ENCODE measurements at regions not wholly inside any gene's neighbourhood (a gene's known extent, or its start where the extent isn't known, plus 50 kb on each side); places are given as distances from the start of the nearest gene placed in this dataset.

DNA sequence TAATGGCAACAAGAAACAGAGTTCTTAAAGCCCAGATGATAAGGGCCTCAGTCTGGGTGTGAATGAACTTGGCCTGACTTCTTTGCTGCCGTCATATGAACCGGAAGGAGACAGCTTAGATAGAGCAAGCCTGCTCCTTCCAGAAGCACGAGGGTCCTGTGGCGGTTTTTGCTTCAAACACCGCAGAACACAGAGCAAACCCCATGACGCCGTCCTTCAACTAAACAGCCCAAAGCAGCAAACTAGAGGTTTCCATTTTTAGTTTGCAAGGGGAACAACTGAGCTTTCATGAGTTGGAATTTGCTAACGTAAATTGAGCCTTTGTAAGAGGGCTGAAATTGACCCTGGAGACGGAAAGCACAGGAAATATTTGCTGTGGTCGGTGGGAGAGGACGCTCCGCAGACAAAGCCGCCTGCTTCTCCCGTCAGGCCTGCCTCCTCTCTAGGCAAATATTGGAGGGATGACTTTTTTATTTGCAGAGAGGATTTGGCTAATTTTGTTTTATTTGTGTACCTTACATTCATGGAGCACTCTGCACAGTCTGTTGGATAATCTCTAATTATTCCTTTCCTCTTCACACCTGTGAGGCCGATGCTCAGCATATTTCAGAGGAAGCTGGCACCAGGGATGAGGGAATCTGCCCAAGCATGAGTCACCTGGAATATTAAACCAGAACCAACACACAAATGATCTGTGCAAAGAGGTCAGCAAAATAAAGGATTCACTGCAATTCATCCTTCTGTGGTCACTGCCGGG lies 134.0 kb upstream of the NCK2 start:
- Mint-ChIP-seq H3K4me1 (ENCODE audit: low read depth) (no peaks in the 10 kb centered on the region), H3K4me3 (no peak overlapping the region), H3K27ac (no peak overlapping the region), H3K36me3 (ENCODE audit: low read depth) (no peaks in the 10 kb centered on the region), H3K27me3 (no peaks in the 10 kb centered on the region), H3K9me3 (no peaks in the 10 kb centered on the region)
- ChIA-PET CTCF (no interaction called here), POLR2A (no interaction called here)
- TF ChIP-seq CTCF (IDR thresholded peaks at IDR 0.05): no peak
- ATAC-seq (no peak), DNase-seq (no peak)
- intact Hi-C loops (cut with micrococcal nuclease): no loop called here

GRCh38 chr2:105609746-105610402 lies 134.8 kb upstream of the NCK2 start:
- intact Hi-C loops (cut with micrococcal nuclease): no loop called here
- POLR2A ChIA-PET: no interaction called here
- no peak for DNase-seq
- H3K9me3 Mint-ChIP-seq: no peaks in the 10 kb centered on the region
- no peak overlapping the region for H3K4me3 Mint-ChIP-seq
- no peaks in the 10 kb centered on the region for H3K4me1 Mint-ChIP-seq (ENCODE audit: low read depth)
- CTCF ChIA-PET: no interaction called here
- H3K36me3 Mint-ChIP-seq (ENCODE audit: low read depth): no peaks in the 10 kb centered on the region
- no peak for TF ChIP-seq CTCF (IDR thresholded peaks at IDR 0.05)
- ATAC-seq: no peak
- no peaks in the 10 kb centered on the region for H3K27me3 Mint-ChIP-seq
- H3K27ac Mint-ChIP-seq: no peak overlapping the region

GRCh38 chr2:105607920-105608504 lies 136.7 kb upstream of the NCK2 start:
- ATAC-seq (no peak), DNase-seq (no peak)
- no peaks in the 10 kb centered on the region for H3K36me3 Mint-ChIP-seq (ENCODE audit: low read depth)
- intact Hi-C loops (cut with micrococcal nuclease): no loop called here
- ChIA-PET CTCF (no interaction called here), POLR2A (interaction anchor here (0.9 to 1.0 kb wide), 2 partner anchors 12 to 90 kb away, joined by 3 to 4 read pairs; no protein-coding TSS in a partner anchor)
- no peak for TF ChIP-seq CTCF (IDR thresholded peaks at IDR 0.05)
- H3K27ac Mint-ChIP-seq: no peak overlapping the region
- H3K27me3 Mint-ChIP-seq: no peaks in the 10 kb centered on the region
- no peaks in the 10 kb centered on the region for H3K9me3 Mint-ChIP-seq
- H3K4me1 Mint-ChIP-seq (ENCODE audit: low read depth): no peaks in the 10 kb centered on the region
- H3K4me3 Mint-ChIP-seq: no peak overlapping the region

DNA sequence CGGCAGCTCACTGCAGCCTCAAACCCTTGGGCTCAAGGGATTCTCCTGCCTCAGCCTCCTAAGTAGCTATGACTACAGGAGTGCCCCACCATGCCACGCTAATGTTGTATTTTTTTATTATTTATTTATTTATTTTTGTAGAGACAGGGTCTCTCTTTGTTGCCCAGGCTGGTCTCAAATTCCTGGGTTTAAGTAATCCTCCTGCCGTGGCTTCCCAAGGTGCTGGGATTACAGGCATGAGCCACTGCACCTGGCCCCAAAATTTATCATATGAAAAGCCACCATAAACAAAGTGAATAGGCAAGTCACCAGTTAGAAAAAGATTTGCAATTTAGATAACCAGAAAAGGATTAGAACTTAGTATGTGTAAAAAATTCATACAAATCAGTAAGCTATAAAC lies 138.6 kb upstream of the NCK2 start:
- intact Hi-C loops (cut with micrococcal nuclease): no loop called here
- no peak for DNase-seq
- ChIA-PET CTCF (no interaction called here), POLR2A (interaction anchor here (1.3 kb wide), 1 partner anchor 9 kb away, joined by 5 read pairs; no protein-coding TSS in a partner anchor)
- Mint-ChIP-seq H3K9me3 (no peaks in the 10 kb centered on the region), H3K4me3 (no peak overlapping the region), H3K27me3 (no peaks in the 10 kb centered on the region), H3K27ac (no peak overlapping the region), H3K36me3 (ENCODE audit: low read depth) (no peaks in the 10 kb centered on the region), H3K4me1 (ENCODE audit: low read depth) (no peaks in the 10 kb centered on the region)
- no peak for TF ChIP-seq CTCF (IDR thresholded peaks at IDR 0.05)
- ATAC-seq: no peak

- DNase-seq (no peak), ATAC-seq (no peak)
- Mint-ChIP-seq H3K36me3 (ENCODE audit: low read depth) (no peaks in the 10 kb centered on the region), H3K27me3 (no peaks in the 10 kb centered on the region), H3K27ac (no peak overlapping the region), H3K4me1 (ENCODE audit: low read depth) (no peaks in the 10 kb centered on the region), H3K4me3 (no peak overlapping the region), H3K9me3 (no peaks in the 10 kb centered on the region)
- CTCF ChIA-PET: no interaction called here
- POLR2A ChIA-PET: no interaction called here
- intact Hi-C loops (cut with micrococcal nuclease): no loop called here
- no peak for TF ChIP-seq CTCF (IDR thresholded peaks at IDR 0.05)
Measured at GRCh38 chr2:105604938-105605337, 139.8 kb upstream of the NCK2 start.
